ENCODE measurements at regions not wholly inside any gene's neighbourhood (a gene's known extent, or its start where the extent isn't known, plus 50 kb on each side); places are given as distances from the start of the nearest gene placed in this dataset.

DNA sequence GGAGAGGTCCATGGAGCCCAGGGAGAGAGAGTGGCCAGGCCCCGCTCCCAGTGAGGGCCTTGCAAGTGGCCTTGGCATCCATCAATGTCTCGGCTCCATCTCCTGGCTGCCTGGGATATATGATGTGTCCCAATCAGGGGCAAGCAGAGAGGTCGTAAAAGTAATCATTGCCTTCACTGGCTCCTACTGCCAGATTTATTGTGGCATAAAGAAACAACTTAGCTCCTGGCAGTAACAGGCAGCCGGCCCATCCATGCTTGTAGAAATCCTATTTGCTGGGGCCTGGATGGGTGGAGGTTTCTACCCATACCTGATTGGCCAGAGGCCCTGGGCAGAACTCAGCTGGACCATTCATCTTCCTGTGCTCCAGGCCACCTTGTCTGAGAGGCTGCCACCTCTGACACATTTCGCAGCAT is 272.6 kb downstream of the MATN1 start:
- intact Hi-C loops (cut with DNase I; ENCODE audit: low total_unique reads) = no loop called here
- Histone ChIP-seq H3K27ac (no peak overlapping the region), H3K9me3 (no peaks in the 10 kb centered on the region), H3K4me1 (no peaks in the 10 kb centered on the region), H3K4me3 (no peak overlapping the region), H3K36me3 (no peaks in the 10 kb centered on the region), H3K27me3 (no peaks in the 10 kb centered on the region)
- in situ Hi-C loops (cut with MboI; ENCODE audit: low sequenced_read_pairs in 4 of 4) = no loop called here
- TF ChIP-seq POLR2A (IDR thresholded peaks at IDR 0.05) = no peak
- TF ChIP-seq, protein P1, sequence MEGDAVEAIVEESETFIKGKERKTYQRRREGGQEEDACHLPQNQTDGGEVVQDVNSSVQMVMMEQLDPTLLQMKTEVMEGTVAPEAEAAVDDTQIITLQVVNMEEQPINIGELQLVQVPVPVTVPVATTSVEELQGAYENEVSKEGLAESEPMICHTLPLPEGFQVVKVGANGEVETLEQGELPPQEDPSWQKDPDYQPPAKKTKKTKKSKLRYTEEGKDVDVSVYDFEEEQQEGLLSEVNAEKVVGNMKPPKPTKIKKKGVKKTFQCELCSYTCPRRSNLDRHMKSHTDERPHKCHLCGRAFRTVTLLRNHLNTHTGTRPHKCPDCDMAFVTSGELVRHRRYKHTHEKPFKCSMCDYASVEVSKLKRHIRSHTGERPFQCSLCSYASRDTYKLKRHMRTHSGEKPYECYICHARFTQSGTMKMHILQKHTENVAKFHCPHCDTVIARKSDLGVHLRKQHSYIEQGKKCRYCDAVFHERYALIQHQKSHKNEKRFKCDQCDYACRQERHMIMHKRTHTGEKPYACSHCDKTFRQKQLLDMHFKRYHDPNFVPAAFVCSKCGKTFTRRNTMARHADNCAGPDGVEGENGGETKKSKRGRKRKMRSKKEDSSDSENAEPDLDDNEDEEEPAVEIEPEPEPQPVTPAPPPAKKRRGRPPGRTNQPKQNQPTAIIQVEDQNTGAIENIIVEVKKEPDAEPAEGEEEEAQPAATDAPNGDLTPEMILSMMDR (IDR thresholded peaks at IDR 0.05 in 4 of 5, conservative IDR thresholded peaks at IDR 0.05 in 1 of 5) = no peak
- DNase-seq = no peak
- ATAC-seq = no peak

DNA sequence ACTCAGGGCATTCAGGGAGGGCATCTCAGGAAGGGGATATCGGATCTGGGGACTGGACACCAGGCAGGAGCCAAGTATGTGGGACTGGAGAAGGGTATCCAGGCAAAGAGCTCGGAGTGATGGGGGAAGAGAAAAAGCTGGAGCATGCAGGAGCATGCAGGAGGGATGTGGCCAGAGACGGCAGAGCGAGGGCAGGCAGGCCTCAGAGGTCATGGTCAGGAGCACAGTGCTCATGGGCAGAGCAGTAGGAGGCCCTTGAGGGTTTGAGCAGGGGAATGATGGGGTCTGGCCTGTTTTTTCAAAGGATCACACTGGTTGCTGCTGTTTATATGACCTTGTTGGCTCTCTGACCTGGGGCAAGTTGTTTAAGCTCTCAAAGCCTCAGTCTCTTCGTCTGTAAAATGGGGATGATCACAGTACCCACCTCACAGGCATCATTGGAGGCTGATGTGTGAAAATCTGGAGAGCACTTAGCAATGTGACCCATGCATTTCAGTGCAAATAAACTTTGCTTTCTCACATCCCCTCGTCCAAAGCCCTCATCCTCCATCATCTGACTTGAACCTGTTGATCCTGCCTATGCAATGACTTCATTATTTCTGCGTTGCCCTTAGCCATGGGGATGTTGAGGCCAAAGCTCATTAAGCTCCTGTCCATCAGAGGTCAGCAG is 273.1 kb downstream of the MATN1 start:
- in situ Hi-C loops (cut with MboI; ENCODE audit: low sequenced_read_pairs in 4 of 4) = no loop called here
- ATAC-seq = no peak

DNA sequence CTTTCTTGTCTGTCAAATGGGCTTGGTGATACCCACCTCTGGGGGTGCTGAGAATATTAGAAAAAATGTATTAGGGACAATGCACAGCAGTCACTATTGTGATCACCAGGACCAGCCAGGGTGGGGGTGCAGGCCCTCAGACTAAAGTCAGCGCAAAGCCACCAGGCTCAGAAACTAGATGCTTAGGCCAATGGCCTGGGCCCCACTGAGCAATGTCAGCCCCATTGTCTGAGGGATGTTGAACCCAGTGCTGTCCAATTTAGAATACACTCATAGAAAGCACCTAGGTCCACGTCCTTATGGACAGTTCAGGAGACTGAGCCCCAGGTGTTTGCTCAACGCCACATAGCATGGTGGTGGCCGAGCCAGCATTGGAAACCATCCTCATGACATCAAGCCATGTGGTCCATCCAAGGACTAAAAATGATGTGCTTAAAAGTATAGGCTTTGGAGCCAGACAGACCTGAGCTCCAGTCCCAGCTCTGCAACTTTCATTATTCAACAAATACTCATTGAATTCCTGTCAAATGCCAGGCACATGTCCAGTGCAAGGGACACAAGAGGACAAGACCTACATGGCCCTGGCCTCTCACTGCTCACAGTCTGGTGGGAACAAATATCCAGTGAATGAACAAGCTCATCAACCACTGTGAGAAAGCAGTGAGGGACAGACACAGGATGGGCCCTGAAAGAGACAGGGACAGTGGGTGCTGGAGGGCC is 273.8 kb downstream of the MATN1 start:
- no peak overlapping the region for H3K4me3 ChIP-seq
- intact Hi-C loops (cut with DNase I; ENCODE audit: low total_unique reads) = no loop called here
- ATAC-seq = no peak
- no peak overlapping the region for H3K27ac ChIP-seq
- no peaks in the 10 kb centered on the region for H3K4me1 ChIP-seq
- no peak for DNase-seq
- no peaks in the 10 kb centered on the region for H3K27me3 ChIP-seq
- in situ Hi-C loops (cut with MboI; ENCODE audit: low sequenced_read_pairs in 4 of 4) = no loop called here
- no peaks in the 10 kb centered on the region for H3K36me3 ChIP-seq
- TF ChIP-seq POLR2A (IDR thresholded peaks at IDR 0.05) = no peak
- TF ChIP-seq, protein P1 (IDR thresholded peaks at IDR 0.05 in 4 of 5, conservative IDR thresholded peaks at IDR 0.05 in 1 of 5) = no peak
- no peaks in the 10 kb centered on the region for H3K9me3 ChIP-seq

More for the DNA sequence above, 273.1 kb downstream of the MATN1 start:
- no peak overlapping the region for H3K4me3 ChIP-seq
- no peak for DNase-seq
- no peaks in the 10 kb centered on the region for H3K4me1 ChIP-seq
- TF ChIP-seq POLR2A (IDR thresholded peaks at IDR 0.05) = no peak
- TF ChIP-seq, protein P1 (IDR thresholded peaks at IDR 0.05 in 4 of 5, conservative IDR thresholded peaks at IDR 0.05 in 1 of 5) = no peak
- H3K36me3 ChIP-seq = no peaks in the 10 kb centered on the region
- intact Hi-C loops (cut with DNase I; ENCODE audit: low total_unique reads) = no loop called here
- no peaks in the 10 kb centered on the region for H3K27me3 ChIP-seq
- H3K27ac ChIP-seq = no peak overlapping the region
- no peaks in the 10 kb centered on the region for H3K9me3 ChIP-seq

DNA sequence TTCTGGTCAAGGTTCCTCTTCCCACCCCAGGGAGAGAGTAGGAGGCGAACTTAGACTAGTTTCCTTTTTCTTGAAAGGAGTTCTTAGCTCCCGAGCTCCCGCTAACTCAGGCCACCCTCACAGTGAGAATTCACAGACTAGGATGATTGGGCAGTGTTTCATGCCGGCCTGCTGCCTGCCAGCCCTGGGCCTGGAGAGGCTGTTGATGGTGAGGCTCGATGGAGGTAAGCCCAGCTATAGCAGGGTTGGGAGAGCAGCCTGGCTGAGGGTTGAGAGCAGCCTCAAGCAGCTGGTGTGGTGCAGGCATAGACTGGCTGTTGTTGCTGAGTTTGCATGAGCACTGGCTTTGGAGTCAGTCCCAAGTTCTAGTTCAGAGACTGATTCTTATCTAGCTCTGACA is 274.4 kb downstream of the MATN1 start:
- no peaks in the 10 kb centered on the region for H3K36me3 ChIP-seq
- H3K27ac ChIP-seq = no peak overlapping the region
- intact Hi-C loops (cut with DNase I; ENCODE audit: low total_unique reads) = no loop called here
- DNase-seq = no peak
- no peaks in the 10 kb centered on the region for H3K9me3 ChIP-seq
- no peaks in the 10 kb centered on the region for H3K27me3 ChIP-seq
- TF ChIP-seq POLR2A (IDR thresholded peaks at IDR 0.05) = no peak
- TF ChIP-seq, protein P1 (IDR thresholded peaks at IDR 0.05 in 4 of 5, conservative IDR thresholded peaks at IDR 0.05 in 1 of 5) = no peak
- no peaks in the 10 kb centered on the region for H3K4me1 ChIP-seq
- H3K4me3 ChIP-seq = no peak overlapping the region
- no peak for ATAC-seq
- in situ Hi-C loops (cut with MboI; ENCODE audit: low sequenced_read_pairs in 4 of 4) = no loop called here

Data from gastrocnemius medialis (tissue), 4 donors.